HEK293 (cell line): ENCODE measurements at regions not wholly inside any gene's neighbourhood (a gene's known extent, or its start where the extent isn't known, plus 50 kb on each side); places are given as distances from the start of the nearest gene placed in this dataset.

ENCODE experiments used
- FEZF1 ChIP-seq: fragments of 450-650 bp; formaldehyde crosslinking; IDR thresholded peaks from 2 replicates; pipeline ENCODE4 v1.5.1; 2016; ENCODE audit warnings: missing biosample characterization, missing genetic modification characterization
- HOXC10 ChIP-seq: sonication (generic); formaldehyde crosslinking; IDR thresholded peaks from 2 replicates; pipeline ENCODE4 v1.8.1; 2023; ENCODE audit warnings: mild to moderate bottlenecking, missing genetic modification reagents
- KLF8 ChIP-seq: fragments of 450-650 bp; formaldehyde crosslinking; IDR thresholded peaks from 2 replicates; pipeline ENCODE4 v1.5.1; 2016; ENCODE audit warnings: missing biosample characterization, missing genetic modification characterization
- ZIC2 ChIP-seq: fragments of 450-650 bp; formaldehyde crosslinking; IDR thresholded peaks from 2 replicates; pipeline ENCODE4 v1.5.1; 2016; ENCODE audit warnings: missing biosample characterization, missing genetic modification characterization
- ZNF24 ChIP-seq: fragments of 450-650 bp; formaldehyde crosslinking; IDR thresholded peaks from 2 replicates; pipeline ENCODE4 v1.5.1; 2016; ENCODE audit warnings: missing biosample characterization, missing genetic modification characterization
- ZNF792 ChIP-seq: fragments of 450-650 bp; formaldehyde crosslinking; IDR thresholded peaks from 2 replicates; pipeline ENCODE4 v1.5.1; 2016; ENCODE audit warnings: missing biosample characterization, missing genetic modification characterization
- TF ChIP-seq, protein P1 (sequence below): fragments of 450-650 bp; formaldehyde crosslinking; IDR thresholded peaks from 2 replicates; pipeline ENCODE4 v1.5.1; 2016; ENCODE audit warnings: missing biosample characterization, missing genetic modification characterization
- TF ChIP-seq, protein P2 (sequence below): fragments of 450-650 bp; formaldehyde crosslinking; IDR thresholded peaks from 2 replicates; pipeline ENCODE4 v1.5.1; 2016; ENCODE audit warnings: missing biosample characterization, missing genetic modification characterization
- TF ChIP-seq, protein P3 (sequence below): fragments of 450-650 bp; formaldehyde crosslinking; IDR thresholded peaks from 2 replicates; pipeline ENCODE4 v1.5.1; 2016; ENCODE audit warnings: missing biosample characterization, missing genetic modification characterization
- TF ChIP-seq, protein P4 (sequence below): fragments of 450-650 bp; formaldehyde crosslinking; IDR thresholded peaks from 2 replicates; pipeline ENCODE4 v1.5.1; 2016; ENCODE audit warnings: missing biosample characterization, missing genetic modification characterization

DNA sequence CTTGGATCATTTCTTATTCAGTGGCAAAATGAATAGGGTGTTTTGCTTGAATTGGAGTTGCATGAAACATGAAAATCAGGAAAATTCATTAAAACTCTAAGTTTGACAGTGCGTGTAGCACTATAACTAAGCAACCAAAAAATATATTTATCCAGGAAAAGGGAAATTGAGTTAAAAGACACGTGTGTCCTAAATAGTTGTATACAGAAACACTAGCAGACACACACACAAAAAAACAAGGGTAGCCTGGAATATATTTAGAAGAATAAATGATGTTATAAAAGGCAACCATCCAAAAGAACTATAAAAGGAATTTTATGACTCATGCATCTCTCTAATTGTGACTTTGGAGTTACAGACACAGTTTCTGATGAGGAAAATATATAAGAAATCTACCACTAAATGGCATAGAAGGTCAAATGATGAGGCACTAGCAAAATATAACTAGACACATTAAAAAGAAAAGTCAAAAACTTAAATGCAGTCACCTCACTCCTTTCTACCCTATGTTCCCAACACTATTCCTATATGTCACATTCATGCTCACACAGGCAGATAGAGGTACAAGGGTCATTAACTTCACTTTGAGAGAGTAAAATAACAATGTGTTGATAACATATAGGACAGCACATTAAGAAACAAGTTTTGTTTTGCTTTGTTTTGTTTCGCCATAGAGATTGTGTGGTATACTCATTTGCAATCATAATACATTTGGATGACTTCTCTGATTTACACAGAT, 793.6 kb upstream of the INTU start:
- TF ChIP-seq, protein P1, sequence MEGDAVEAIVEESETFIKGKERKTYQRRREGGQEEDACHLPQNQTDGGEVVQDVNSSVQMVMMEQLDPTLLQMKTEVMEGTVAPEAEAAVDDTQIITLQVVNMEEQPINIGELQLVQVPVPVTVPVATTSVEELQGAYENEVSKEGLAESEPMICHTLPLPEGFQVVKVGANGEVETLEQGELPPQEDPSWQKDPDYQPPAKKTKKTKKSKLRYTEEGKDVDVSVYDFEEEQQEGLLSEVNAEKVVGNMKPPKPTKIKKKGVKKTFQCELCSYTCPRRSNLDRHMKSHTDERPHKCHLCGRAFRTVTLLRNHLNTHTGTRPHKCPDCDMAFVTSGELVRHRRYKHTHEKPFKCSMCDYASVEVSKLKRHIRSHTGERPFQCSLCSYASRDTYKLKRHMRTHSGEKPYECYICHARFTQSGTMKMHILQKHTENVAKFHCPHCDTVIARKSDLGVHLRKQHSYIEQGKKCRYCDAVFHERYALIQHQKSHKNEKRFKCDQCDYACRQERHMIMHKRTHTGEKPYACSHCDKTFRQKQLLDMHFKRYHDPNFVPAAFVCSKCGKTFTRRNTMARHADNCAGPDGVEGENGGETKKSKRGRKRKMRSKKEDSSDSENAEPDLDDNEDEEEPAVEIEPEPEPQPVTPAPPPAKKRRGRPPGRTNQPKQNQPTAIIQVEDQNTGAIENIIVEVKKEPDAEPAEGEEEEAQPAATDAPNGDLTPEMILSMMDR: no peak
- TF ChIP-seq ZNF24 (tag by site-specific recombination): no peak
- TF ChIP-seq FEZF1 (tag by site-specific recombination): no peak
- TF ChIP-seq, protein P2, sequence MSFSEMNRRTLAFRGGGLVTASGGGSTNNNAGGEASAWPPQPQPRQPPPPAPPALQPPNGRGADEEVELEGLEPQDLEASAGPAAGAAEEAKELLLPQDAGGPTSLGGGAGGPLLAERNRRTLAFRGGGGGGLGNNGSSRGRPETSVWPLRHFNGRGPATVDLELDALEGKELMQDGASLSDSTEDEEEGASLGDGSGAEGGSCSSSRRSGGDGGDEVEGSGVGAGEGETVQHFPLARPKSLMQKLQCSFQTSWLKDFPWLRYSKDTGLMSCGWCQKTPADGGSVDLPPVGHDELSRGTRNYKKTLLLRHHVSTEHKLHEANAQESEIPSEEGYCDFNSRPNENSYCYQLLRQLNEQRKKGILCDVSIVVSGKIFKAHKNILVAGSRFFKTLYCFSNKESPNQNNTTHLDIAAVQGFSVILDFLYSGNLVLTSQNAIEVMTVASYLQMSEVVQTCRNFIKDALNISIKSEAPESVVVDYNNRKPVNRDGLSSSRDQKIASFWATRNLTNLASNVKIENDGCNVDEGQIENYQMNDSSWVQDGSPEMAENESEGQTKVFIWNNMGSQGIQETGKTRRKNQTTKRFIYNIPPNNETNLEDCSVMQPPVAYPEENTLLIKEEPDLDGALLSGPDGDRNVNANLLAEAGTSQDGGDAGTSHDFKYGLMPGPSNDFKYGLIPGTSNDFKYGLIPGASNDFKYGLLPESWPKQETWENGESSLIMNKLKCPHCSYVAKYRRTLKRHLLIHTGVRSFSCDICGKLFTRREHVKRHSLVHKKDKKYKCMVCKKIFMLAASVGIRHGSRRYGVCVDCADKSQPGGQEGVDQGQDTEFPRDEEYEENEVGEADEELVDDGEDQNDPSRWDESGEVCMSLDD (tag by site-specific recombination): no peak
- no peak for TF ChIP-seq ZIC2 (tag by site-specific recombination)
- TF ChIP-seq, protein P3, sequence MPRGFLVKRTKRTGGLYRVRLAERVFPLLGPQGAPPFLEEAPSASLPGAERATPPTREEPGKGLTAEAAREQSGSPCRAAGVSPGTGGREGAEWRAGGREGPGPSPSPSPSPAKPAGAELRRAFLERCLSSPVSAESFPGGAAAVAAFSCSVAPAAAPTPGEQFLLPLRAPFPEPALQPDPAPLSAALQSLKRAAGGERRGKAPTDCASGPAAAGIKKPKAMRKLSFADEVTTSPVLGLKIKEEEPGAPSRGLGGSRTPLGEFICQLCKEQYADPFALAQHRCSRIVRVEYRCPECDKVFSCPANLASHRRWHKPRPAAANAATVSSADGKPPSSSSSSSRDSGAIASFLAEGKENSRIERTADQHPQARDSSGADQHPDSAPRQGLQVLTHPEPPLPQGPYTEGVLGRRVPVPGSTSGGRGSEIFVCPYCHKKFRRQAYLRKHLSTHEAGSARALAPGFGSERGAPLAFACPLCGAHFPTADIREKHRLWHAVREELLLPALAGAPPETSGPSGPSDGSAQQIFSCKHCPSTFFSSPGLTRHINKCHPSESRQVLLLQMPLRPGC: no peak
- TF ChIP-seq ZNF792 (tag by site-specific recombination): no peak
- TF ChIP-seq, protein P4, sequence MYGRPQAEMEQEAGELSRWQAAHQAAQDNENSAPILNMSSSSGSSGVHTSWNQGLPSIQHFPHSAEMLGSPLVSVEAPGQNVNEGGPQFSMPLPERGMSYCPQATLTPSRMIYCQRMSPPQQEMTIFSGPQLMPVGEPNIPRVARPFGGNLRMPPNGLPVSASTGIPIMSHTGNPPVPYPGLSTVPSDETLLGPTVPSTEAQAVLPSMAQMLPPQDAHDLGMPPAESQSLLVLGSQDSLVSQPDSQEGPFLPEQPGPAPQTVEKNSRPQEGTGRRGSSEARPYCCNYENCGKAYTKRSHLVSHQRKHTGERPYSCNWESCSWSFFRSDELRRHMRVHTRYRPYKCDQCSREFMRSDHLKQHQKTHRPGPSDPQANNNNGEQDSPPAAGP (tag by site-specific recombination): no peak
- TF ChIP-seq HOXC10 (CRISPR knock-in tag): no peak
- TF ChIP-seq KLF8 (tag by site-specific recombination): no peak
